ENCODE measurements at regions not wholly inside any gene's neighbourhood (a gene's known extent, or its start where the extent isn't known, plus 50 kb on each side); places are given as distances from the start of the nearest gene placed in this dataset.

DNA sequence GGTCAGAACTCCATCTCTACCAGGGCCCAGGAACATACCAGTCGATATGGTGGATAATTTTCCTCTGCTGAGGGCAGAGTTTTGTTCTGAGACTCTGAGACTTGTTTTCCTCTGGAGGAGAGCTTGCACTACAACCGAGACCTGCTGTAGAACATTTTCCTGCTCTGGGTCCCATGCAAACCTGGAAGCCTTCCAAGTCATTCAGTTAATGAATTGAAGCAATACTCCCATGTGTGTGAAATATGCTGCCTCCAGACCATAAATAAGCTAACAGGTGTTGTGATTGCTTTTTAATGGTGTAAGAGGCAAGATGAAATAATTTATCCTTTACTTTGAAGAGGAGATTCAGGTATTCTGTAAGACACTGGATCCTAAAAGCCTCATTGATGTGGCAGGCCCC is 372.8 kb downstream of the TMEM167A start:
- WGBS, result 100% methylated on average over 2 of the region's 2 CpGs

DNA sequence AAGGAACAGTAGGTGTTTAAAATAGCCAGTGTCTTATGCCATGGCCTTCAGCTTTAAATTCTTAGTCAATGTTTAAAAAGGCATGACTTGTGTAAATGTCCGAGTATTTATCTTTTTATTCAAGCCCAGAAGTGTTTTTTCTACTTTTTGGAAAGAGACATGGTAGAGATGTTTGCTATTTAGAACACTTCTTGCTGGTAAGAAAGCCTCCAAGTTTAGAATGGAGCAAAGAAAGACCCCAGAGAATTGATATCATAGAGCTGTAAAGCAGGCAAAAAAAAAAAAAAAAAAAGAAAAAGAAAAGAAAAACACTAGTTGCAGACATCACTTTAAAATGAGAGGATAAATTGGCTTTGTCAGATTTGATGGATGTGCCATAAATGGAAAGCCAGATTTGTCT is 375.1 kb downstream of the TMEM167A start:
- 4% methylated on average over 1 of the region's 1 CpG for WGBS

More for the DNA sequence above, 372.8 kb downstream of the TMEM167A start:
- H3K27me3 ChIP-seq, result no peaks in the 10 kb centered on the region
- TF ChIP-seq POLR2AphosphoS5 (IDR thresholded peaks at IDR 0.05), result no peak
- no peak for TF ChIP-seq POLR2A (IDR thresholded peaks at IDR 0.05; ENCODE audit: low read depth)
- TF ChIP-seq, protein P1, sequence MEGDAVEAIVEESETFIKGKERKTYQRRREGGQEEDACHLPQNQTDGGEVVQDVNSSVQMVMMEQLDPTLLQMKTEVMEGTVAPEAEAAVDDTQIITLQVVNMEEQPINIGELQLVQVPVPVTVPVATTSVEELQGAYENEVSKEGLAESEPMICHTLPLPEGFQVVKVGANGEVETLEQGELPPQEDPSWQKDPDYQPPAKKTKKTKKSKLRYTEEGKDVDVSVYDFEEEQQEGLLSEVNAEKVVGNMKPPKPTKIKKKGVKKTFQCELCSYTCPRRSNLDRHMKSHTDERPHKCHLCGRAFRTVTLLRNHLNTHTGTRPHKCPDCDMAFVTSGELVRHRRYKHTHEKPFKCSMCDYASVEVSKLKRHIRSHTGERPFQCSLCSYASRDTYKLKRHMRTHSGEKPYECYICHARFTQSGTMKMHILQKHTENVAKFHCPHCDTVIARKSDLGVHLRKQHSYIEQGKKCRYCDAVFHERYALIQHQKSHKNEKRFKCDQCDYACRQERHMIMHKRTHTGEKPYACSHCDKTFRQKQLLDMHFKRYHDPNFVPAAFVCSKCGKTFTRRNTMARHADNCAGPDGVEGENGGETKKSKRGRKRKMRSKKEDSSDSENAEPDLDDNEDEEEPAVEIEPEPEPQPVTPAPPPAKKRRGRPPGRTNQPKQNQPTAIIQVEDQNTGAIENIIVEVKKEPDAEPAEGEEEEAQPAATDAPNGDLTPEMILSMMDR (IDR thresholded peaks at IDR 0.05), result no peak
- no peak for TF ChIP-seq EP300 (IDR thresholded peaks at IDR 0.05)
- no peak overlapping the region for H3K4me3 ChIP-seq
- DNase-seq (ENCODE audit: extremely low spot score), result no peak
- H3K9me3 ChIP-seq, result no peaks in the 10 kb centered on the region
- H3K27ac ChIP-seq (replicated peaks in 1 of 4), result no peak overlapping the region
- intact Hi-C loops (cut with DNase I), result no loop called here
- peaks cover 0 to 8% (median 3%) of the 10 kb centered on the region in 4 donors for H3K4me1 ChIP-seq
- H3K36me3 ChIP-seq, result no peaks in the 10 kb centered on the region

DNA sequence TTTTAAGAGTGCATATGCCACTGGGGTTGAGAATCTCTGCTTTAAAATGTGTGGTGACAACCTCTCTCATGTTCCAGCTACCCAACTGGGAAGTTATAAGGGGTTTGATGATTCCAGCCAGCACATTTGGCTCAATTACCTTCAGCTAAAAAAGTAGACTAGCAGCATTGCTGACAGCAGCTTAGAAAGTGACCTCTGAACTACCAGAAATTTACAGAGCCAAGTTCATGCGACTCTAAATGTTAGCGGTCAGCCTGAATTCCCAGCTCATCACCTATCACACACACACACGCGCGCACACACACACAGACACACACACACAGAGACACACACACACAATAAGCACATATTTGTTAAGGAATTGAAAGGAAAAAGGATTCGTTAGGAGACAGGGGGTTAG is 377.5 kb downstream of the TMEM167A start:
- WGBS, result 87% methylated on average over 6 of the region's 6 CpGs
- intact Hi-C loops (cut with DNase I), result no loop called here
- no peak overlapping the region for H3K4me3 ChIP-seq

More for the DNA sequence above, 375.1 kb downstream of the TMEM167A start:
- Histone ChIP-seq H3K27me3 (no peaks in the 10 kb centered on the region), H3K4me3 (no peak overlapping the region), H3K27ac (replicated peaks in 1 of 4) (no peak overlapping the region), H3K9me3 (no peaks in the 10 kb centered on the region), H3K4me1 (peaks cover 0 to 8% (median 3%) of the 10 kb centered on the region in 4 donors), H3K36me3 (no peaks in the 10 kb centered on the region)
- no peak for DNase-seq (ENCODE audit: extremely low spot score)
- intact Hi-C loops (cut with DNase I), result no loop called here
- no peak for TF ChIP-seq POLR2A (IDR thresholded peaks at IDR 0.05; ENCODE audit: low read depth)
- TF ChIP-seq, protein P1 (IDR thresholded peaks at IDR 0.05), result no peak
- TF ChIP-seq EP300 (IDR thresholded peaks at IDR 0.05), result no peak
- no peak for TF ChIP-seq POLR2AphosphoS5 (IDR thresholded peaks at IDR 0.05)

DNA sequence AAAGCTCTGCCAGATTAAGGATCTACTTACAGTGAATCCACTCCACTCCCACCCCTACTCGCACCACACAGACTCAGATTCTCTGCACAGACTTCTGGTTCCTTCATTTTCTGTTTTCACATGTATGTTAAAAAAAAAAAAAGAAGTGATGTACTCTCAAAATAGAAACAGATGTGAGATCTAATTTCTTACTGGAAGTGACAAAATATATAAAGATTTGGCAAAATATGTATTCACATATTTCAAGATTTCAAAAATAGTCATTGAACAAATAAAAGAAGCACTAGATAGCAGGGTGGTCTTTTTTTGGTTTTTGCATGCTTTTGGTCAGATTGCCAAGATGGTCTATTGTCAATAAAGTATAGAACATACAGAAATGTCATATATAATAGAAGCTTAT is 379.2 kb downstream of the TMEM167A start:
- H3K36me3 ChIP-seq, result no peaks in the 10 kb centered on the region
- TF ChIP-seq POLR2A (IDR thresholded peaks at IDR 0.05; ENCODE audit: low read depth) (no peak), EP300 (IDR thresholded peaks at IDR 0.05) (no peak)
- TF ChIP-seq, protein P1 (IDR thresholded peaks at IDR 0.05), result no peak
- H3K27me3 ChIP-seq, result no peaks in the 10 kb centered on the region
- H3K4me1 ChIP-seq, result peaks cover 0 to 8% (median 3%) of the 10 kb centered on the region in 4 donors
- WGBS, result 67% methylated on average over 1 of the region's 1 CpG
- no peak overlapping the region for H3K27ac ChIP-seq (replicated peaks in 1 of 4)
- no peak for DNase-seq (ENCODE audit: extremely low spot score)
- H3K4me3 ChIP-seq, result no peak overlapping the region
- intact Hi-C loops (cut with DNase I), result no loop called here
- H3K9me3 ChIP-seq, result no peaks in the 10 kb centered on the region

More for the DNA sequence above, 377.5 kb downstream of the TMEM167A start:
- no peak for DNase-seq (ENCODE audit: extremely low spot score)
- no peaks in the 10 kb centered on the region for H3K27me3 ChIP-seq
- no peaks in the 10 kb centered on the region for H3K9me3 ChIP-seq
- H3K4me1 ChIP-seq, result peaks cover 0 to 8% (median 3%) of the 10 kb centered on the region in 4 donors
- TF ChIP-seq EP300 (IDR thresholded peaks at IDR 0.05) (no peak), POLR2A (IDR thresholded peaks at IDR 0.05; ENCODE audit: low read depth) (no peak), POLR2AphosphoS5 (IDR thresholded peaks at IDR 0.05) (no peak)
- TF ChIP-seq, protein P1 (IDR thresholded peaks at IDR 0.05), result no peak
- H3K27ac ChIP-seq (replicated peaks in 1 of 4), result no peak overlapping the region
- no peaks in the 10 kb centered on the region for H3K36me3 ChIP-seq

DNA sequence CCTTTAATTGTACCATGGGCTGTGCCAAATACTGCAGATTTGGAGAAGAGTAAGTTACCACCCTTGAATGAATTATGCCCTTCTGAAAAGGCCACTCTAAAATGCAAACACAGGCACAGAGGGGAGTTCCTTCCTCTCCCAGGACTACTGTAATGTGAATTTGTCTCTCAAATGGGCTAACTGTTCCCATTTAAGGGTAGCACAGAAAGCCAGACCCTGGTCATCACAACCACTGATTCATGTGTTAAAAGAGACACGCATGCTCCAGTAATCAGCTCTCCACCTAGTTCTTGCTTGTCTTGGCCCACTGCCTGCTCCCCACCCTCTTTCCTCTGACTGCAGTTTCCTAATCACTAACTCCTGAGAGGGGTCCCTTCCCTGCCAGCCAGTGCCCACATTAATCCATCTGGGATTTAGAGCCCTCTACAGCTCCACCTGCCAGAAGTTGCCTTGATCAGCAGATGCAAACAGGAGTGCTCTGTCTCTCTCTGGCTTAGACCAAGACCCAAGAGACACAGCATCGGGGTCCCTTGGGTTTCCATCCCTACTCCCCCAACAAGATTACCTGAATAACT is 382.4 kb downstream of the TMEM167A start:
- no peaks in the 10 kb centered on the region for H3K27me3 ChIP-seq
- H3K4me3 ChIP-seq, result no peak overlapping the region
- no peak for DNase-seq (ENCODE audit: extremely low spot score)
- no peak overlapping the region for H3K27ac ChIP-seq (replicated peaks in 1 of 4)
- H3K9me3 ChIP-seq, result no peaks in the 10 kb centered on the region
- no peaks in the 10 kb centered on the region for H3K4me1 ChIP-seq
- intact Hi-C loops (cut with DNase I), result no loop called here
- no peaks in the 10 kb centered on the region for H3K36me3 ChIP-seq
- WGBS, result 97% methylated on average over 2 of the region's 2 CpGs
- no peak for TF ChIP-seq EP300 (IDR thresholded peaks at IDR 0.05)
- TF ChIP-seq, protein P1 (IDR thresholded peaks at IDR 0.05), result no peak
- no peak for TF ChIP-seq POLR2AphosphoS5 (IDR thresholded peaks at IDR 0.05)
- TF ChIP-seq POLR2A (IDR thresholded peaks at IDR 0.05; ENCODE audit: low read depth), result no peak
